HG02885 (cell line): ENCODE measurements at regions not wholly inside any gene's neighbourhood (a gene's known extent, or its start where the extent isn't known, plus 50 kb on each side); places are given as distances from the start of the nearest gene placed in this dataset.
"Not testable (repeated sequence)": the region's sequence is repeated elsewhere in the genome, so short reads cannot be mapped to it uniquely, and the experiment has no call there.

Experiments used
- ATAC-seq: cut with Tn5 transposase; IDR thresholded peaks from one replicate; pipeline ENCODE4 v1.9.1; 2021; ENCODE audit warnings: mild to moderate bottlenecking; ENCODE audit not compliant: unreplicated experiment, poor library complexity

DNA sequence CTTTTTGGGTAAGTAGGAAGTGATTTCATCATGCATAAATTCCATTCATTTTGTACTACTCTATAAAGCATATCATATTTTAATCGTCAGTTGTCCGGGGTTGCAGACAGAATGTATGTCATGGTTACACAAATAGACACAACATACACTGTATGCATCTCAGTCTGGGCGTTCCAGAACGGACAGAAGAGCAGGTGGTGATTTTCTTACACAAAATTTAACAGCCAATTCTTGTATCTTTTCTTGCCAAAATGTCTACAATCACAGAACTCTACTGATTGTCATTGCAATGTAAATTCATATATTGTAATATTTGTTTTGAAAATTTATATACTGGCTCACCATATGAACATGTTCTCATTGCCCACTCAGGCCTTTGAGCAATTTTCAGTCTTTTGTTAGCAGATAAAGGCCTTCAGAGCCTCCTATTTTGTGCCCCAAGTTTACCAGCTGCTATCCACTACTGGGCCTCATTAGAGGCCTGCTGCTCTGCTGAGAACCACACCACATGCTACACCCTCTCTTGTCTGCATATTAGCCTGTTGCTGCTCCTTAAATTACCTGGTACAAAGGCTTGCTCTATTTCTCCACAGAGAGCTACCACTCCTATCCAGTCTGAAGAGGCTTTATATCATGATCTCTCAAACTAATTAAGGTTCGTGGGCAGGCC is 61.5 kb downstream of the PRDM13 start:
- ATAC-seq: no peak

DNA sequence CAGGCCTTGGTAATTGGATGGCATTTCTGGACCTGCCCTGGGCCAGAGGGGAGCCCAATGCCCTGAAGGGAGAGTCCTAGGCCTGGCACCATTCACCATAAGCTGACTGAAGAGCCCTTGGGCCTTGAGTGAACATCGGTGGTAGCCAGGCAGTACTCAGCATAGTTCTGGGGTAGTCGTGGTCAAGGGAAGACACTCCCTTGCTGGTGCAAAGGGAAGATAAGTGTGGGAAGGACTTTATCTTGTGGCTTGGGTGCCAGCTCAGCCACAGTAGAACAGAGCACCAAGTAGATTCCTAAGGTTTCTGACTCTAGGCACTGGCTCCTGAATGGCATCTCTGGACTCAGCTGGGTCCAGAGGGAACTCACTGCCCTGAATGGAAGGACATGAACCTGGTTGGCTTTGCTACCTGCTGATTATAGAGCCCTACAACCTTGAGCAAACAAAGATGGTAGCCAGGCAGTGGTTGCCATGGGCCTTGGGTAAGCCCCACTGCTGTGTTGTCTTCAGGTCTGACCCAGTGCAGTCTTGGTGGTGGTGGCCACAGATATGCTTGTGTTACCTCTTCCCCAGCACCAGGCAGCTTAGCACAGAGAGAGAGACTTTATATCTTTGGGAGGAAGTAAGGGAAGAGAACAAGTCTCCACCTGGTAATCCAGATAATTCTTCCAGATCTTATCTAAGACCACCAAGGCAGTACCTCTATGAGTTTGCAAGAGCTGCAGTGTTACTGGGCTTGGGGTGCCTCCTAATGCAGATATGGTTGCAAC is 83.5 kb downstream of the PRDM13 start:
- no peak for ATAC-seq

DNA sequence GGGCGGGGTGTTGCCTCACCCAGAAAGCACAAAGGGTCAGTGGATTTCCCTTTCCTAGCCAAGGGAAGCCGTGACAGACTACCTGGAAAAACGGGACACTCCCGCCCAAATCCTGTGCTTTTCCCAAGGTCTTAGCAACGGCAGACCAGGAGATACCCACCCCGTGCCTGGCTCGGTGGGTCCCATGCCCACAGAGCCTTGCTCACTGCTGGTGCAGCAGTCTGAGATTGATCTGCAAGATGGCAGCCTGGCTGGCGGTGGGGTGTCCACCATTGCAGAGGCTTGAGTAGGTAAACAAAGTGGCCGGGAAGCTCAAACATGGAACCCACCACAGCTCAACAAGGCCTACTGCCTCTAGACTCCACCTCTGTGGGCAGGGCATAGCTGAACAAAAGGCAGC is 95.7 kb downstream of the PRDM13 start:
- not testable (repeated sequence) for ATAC-seq

DNA sequence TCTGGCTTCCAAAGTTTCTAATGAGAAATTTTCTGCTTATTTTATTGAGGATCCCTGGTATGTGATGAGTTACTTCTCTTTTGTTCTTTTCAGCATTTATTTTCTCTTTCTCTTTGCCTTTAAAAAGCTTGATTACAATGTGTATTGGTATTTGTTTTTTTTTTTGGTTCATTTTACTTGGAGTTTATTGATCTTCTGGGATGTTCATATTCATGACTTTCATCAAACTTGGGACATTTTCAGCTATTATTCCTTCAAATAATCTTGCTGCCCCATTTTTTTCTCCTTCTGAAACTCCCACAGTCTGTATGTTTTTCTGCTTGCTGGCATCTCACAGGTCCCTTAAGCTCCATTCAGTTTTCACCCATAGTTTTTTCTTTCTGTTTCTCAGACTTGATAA is 102.4 kb downstream of the PRDM13 start:
- ATAC-seq: no peak

DNA sequence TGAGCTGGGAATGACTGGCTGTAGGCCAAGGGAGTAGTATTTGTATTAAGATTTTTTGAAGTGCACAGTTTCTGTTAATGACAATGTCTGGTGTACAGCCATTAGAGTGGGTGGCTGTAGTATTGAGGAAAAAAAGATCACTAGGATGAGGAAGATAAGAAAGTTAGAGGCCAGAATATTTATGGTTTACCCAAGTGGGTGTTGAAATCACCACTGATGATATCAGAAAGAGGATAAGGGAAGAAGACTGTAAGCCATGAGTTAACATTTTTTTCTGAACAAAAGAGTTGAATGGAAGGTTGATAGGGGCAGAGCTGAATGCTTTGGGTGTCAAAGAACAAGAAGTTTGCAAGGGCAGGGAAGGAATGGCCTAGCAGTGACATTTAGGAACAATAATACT is 104.7 kb downstream of the PRDM13 start:
- no peak for ATAC-seq

DNA sequence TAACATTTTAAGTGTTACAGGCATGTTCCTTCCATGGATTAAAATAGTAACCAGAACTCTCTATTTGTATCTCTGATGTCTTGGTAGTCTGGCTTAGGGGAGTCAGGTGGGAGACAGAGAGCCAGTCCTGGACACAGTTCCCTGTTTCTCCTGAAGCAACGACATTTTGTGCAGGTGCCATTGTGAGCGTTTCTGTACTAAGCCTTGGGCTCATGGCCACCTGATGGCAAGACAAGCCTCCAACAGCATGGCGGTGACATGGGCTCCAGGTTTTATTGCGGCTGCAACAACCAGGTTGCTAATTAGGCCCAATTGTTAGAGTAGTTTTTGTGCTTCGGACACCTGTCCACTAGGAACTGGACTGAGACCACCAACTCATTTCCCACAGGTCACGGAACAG is 105.3 kb downstream of the PRDM13 start:
- no peak for ATAC-seq

DNA sequence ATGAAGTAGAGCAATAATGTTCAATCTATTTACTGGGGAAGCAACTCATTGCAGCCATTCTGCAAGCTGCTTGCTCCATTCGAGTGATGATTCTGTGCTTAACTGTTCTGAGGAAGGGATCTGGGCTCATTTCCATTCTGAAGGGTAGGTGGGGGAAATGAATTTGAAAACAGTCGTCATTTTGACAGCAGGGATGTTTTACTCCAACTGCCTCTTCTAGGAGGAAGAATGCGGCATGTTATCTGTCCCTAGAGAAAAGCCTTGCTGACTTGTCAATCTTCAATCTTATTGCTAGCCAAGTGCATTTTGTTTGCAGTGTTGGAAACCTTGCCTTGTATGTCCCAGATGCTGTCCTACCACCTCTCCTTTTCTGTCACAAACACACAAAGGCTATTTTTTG is 105.9 kb downstream of the PRDM13 start:
- ATAC-seq: no peak

DNA sequence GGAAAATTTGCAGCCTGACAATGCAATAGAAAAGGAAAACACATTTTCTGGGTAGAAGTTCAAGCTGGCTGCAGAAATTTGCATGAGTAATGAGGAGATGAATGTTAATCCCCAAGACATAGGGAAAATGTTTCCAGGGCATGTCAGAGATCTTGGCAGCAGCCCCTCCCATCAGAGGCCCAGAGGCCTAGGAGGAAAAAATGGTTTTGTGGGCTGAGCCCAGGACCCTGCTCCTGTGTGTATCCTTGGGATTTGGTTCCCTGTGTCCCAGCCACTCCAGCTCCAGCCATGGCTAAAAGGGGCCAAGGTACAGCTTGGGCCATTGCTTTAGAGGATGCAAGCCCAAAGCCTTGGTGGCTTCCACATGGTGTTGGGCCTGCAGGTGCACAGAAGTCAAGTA is 115.4 kb downstream of the PRDM13 start:
- not testable (repeated sequence) for ATAC-seq

DNA sequence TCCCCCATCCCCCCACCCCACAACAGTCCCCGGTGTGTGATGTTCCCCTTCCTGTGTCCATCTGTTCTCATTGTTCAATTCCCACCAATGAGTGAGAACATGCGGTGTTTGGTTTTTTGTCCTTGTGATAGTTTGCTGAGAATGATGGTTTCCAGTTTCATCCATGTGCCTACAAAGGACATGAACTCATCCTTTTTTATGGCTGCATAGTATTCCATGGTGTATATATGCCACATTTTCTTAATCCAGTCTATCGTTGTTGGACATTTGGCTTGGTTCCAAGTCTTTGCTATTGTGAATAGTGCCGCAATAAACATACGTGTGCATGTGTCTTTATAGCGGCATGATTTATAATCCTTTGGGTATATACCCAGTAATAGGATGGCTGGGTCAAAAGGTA is 123.6 kb downstream of the PRDM13 start:
- not testable (repeated sequence) for ATAC-seq

DNA sequence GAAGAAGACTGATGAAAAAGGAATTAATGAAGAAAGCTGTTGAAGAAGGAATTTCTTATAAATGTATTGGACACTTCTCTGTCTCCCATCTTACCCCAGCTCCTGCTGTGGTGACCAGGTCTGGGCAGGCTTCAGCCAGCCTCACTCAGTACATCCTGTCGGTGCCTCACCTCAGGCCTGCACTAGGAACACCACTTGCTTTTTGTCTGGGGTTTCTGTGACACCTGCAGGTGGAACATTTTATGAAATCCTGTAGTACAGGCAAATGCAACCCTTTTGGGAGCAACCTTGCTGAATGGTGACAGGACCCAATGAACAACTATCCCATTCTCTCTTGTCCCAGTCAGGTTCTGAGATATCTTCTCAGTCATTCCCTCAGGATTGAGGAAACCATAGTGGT is 129.7 kb downstream of the PRDM13 start:
- ATAC-seq: no peak

DNA sequence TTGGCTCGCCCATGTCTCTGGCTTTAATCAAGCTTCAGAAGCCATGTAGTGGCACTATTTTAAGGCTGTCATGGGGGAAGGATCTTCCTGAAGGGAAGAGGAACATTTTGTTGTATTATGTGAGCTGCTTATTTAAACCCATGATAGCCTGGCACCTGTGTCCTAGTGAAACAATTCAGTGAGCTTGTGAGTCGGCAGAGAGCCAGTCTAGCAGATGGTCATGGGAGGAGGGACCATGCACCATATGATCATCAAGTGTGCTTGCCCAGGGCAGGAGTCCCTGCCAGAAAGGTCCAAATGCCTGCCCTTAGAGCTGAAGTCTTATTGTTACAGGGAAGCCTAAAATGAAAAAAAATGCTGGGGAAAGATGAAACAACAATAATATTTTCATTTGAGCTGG is 132.9 kb downstream of the PRDM13 start:
- ATAC-seq: no peak

DNA sequence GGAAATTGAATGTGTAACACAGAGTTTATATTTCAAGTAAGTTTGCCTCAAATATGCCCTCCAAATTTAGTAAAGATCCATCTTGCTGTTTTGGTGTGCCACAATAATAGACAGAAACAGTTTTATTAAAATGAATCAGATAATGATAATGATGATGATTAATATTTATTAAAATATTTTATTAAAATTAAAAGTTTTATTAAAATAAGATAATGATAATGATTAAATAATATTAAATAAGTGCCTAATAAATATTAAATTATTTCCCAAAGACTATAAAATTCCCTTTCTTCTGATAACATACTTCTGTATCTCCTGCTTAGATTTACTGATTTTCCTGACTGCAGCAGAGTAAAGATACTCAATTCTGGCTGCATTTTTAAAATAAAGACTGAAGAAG is 134.5 kb downstream of the PRDM13 start:
- ATAC-seq: no peak

DNA sequence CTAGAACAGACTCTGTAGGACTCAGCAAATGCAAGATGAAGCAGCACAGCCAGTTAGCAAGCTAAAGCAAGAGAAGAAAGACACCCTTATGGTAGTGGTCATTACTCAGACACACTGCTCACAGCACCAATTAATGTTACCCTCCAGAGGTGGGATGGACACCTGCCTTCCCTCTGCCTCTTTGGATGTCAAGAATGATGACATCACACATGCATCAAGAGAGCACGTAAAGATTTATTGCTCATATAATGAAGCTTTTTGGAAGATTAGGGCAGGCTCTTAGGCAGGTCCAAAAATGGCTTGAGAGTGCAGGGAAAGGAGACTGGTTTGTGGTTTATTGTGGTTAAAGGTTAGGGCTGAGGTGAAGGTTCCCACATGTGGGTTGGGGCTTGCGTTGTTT is 137.0 kb downstream of the PRDM13 start:
- ATAC-seq: no peak

DNA sequence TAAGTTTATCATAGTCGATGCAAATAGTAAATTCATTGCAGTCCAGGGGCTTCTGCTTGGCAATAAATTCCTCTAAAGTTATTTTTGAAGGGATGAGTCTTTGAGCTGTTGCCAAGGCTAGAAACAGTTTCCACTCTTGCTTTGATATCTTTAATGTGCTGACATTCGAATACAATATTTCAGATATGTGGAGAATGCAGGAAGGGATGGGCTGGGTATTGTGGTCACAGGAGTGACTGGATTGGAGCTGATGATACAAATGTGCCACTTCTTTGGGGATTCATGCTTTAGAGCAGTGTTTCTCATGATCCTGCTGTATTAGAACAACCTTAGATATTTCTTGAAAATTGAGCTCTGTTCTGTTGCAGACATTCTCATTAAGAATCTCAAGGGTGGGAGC is 139.0 kb downstream of the PRDM13 start:
- ATAC-seq: no peak

DNA sequence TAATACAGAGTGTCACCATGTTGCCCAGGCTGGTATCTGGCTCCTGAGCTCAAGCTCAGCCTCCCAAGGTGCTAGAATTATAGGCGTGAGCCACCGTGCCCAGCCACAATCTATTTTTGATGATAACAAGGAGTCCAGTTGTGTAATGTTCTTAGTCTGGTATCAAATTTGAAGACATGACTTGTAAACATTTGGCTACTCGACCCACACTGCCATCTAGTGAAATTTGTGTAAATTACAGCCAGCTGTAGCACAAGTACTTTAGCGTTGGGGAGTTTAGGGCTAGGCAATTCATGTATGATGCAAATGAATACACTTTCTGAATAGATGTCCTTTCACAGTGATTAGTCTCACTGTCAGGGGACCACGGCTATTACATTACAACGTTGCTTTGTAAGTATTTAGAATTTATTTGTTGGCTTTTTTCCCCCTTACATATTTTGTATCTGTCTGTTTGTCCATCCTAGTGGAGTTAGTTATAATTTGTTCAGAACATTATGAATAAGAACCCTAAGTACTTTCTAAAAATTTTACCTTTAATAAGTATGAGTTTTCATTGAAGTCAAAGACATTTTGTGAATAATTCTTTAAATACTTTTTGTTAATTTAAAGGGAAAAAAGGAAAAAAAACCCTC is 139.7 kb downstream of the PRDM13 start:
- ATAC-seq: peak; percentile 97

DNA sequence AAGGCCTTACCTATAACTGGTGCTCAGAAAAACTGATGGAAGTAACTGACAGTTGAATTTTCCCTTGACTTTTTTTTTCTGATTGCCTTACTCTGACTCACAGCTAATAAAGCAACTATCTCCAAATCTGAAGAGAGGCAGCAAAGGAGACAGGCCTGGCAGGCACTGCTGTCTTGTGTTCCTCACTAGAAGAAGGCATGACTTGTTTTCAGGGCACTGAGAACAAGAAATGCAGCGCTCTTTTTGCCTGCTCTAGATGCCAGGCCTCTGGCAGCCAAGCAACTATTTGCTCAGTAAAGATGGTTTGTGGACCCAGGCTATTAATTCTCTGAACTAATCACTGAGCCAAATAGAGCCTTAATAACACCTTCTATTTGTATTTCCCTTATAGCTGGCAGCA is 155.1 kb downstream of the PRDM13 start:
- ATAC-seq: no peak

DNA sequence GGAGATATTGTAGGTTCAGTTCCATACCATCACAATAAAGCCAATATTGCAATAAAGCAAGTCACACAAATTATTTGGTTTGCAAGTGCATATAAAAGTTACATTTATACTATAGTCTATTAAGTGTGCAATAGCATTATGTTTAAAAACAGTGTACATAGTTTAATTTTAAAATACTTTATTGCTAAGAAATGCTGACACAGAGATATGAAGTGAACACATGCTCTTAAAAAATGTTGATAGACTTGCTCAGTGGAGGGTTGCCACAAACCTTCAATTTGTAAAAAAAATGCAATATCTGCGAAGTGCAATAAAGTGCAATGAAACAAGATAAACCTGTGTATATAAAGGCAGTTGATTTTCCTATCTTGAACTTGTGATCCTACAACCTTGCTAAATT is 161.5 kb downstream of the PRDM13 start:
- ATAC-seq: no peak

DNA sequence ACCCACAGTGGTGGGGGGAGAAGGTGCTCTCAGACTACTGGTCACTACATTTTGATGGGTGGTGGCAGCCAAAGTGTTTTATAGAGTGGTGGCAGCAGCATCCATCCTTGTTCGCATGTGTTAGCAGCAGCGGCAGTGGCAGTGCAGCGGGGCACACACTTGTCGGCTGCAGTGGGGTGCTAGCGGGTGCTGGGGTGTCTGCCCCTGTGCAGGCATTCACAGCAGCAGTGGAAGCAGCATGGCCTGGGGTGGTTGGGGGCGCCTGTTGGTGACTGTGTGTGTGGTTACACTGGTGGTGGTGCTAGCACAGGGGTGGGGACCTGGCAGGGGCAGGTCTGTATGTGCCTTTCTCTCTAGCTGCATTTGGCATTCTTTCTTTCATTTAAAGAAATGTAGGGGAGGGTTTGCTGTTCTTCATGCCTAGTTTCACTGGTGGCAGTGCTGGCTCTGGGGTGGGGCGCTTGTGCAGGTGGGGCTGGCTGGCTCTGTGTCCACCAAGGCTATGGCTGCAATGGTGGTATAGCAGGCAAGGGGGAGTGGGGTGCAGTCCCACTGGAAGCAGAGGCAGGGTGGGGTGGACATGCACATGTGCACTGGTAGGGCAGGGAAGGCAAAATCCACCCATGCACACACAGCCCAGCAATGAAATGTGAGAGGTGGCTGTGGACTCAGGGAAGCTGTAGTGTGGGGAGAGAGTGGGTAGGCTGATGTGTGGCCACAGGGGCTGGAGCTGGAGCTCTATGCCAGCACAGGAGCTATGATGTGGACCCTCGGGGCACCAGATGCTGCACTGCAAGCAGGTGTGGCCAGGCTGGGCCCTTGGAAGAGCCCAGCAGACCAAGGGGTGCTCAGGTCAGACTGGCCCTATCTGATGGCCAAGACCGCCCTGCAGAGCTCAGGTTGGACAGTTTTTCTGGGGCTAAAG is 173.3 kb downstream of the PRDM13 start:
- no peak for ATAC-seq

DNA sequence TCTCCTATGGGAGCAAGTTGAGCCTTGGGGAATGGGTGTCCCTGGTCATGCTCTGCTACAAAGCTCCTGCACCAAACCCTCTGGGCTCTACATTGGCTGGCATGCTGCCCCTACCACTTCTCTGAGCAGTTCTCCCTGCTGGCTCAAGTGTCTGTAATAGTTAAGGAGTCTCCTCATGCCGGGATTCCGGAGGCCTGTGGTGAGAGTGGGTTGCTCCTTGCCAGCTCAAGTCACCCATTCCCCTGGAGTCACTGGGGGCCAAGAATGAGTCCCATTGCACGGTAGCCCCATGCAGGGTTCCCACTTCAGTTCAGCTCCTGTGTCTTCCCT is 173.9 kb downstream of the PRDM13 start:
- no peak for ATAC-seq

DNA sequence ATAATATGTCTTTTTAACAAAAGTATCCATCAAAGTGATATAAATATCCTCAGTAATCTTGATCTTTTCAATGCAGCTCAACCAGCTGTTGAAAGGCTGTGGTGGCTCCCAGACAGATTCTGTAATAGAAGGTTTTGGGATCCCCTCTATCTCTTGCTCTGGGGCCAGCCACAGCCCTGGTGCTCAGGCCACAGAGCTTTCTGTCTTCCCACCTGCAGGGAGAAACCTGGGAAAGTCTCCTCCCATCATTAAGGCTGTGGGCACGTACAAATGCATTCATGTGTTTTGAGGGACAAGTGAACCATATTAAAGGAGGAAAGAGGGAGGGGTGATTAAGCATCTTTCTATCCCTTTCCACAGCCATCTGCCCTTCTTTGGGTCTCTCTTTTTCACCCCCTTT is 183.1 kb downstream of the PRDM13 start:
- peak; percentile 70 for ATAC-seq

DNA sequence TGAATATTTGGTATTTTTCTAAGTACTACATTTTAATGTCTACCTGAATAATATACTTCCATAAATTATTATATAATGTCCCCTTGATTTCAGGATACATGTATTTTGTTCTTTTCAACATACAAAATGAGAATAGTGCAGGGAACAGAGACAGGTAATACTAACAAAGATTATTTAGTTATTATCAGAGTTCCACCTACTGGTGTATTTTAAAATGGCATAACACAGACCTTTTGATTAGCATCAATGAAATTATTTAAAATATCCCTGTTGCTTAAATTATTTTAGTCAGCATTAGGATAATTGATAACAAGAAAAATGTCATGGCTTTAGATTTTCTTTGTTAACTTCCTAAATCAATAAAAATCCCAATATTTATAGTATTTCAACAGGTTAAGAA is 184.0 kb downstream of the PRDM13 start:
- ATAC-seq: no peak
